LNCAP (cell line): ENCODE measurements at regions not wholly inside any gene's neighbourhood (a gene's known extent, or its start where the extent isn't known, plus 50 kb on each side); places are given as distances from the start of the nearest gene placed in this dataset.

Experiments used
- CTCF ChIP-seq: fragments of 450-650 bp; IDR thresholded peaks from 2 replicates; pipeline ENCODE4 v1.5.1; 2017; ENCODE audit warnings: mild to moderate bottlenecking

- no peak for TF ChIP-seq CTCF
Measured at GRCh38 chr1:55935236-55935635, 644.1 kb downstream of the PLPP3 start.

DNA sequence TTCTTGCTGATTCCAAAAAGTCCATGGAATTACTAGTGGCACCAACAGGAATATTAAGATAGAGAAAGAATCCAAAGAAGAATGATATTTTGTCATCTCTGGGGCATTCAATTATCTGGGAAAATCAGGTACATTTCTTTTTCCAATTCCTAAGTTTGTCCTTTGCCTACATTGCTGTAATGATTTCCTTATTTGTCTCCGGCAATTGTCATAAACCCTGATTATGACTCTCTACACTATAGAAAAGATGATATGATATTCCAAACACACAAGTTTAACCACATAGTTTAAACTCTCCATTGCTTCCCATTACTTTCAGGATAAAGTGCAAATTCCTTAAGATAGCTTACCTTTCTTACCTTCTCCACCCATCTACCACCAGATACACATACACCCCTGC is 647.0 kb downstream of the PLPP3 start:
- no peak for TF ChIP-seq CTCF

- TF ChIP-seq CTCF, result no peak
Measured at GRCh38 chr1:55931081-55931940, 648.1 kb downstream of the PLPP3 start.

DNA sequence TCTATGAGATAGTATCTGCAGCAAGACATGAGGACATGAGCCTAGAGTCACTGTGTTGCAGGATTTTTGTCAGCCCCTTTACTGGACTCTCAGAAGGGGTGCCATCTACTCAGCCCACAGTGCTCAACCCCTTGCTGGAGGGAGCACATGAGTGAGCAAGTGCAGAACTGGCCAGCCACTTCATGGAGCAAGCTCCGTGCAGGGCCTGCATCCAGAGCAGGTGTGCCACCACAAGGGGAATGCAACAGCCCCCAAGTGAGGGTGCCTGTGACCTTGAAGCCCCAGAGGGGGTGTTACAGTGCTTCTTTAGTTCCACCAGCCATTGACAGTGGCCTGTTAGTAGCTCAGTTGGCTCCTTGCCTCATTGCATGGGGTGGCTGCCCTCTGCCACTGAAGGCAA is 649.7 kb downstream of the PLPP3 start:
- TF ChIP-seq CTCF, result no peak

- no peak for TF ChIP-seq CTCF
Measured at GRCh38 chr1:55928576-55928975, 650.8 kb downstream of the PLPP3 start.

GRCh38 chr1:55927702-55928290 is 651.6 kb downstream of the PLPP3 start:
- no peak for TF ChIP-seq CTCF

DNA sequence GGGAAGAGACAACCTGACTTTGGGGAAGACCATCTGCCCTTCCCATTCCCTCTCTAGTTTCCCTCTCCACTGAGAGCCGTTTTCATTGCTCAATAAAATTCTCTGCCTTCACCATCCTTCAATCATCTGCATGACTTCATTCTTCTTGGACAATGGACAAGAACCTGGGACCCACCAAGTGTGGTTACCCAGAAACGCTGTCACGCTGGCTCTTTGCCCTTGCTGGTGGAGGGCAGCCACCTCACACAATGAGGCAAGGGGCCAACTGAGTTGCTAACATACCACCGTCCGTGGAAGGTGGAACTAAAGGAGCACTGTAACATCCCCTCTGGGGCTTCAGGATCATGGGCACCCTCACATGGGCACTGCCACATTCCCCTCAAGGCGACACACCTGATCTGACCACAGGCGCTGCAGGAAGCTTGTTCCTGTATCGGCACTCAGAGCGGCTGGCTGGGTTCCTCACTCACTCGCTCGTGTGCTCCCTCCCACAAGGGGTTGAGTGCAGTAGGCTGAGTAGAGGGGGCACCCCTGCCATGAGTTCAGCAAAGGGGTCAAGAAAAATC is 652.4 kb downstream of the PLPP3 start:
- no peak for TF ChIP-seq CTCF
